ENCODE measurements at regions not wholly inside any gene's neighbourhood (a gene's known extent, or its start where the extent isn't known, plus 50 kb on each side); places are given as distances from the start of the nearest gene placed in this dataset.
"Not testable (repeated sequence)": the region's sequence is repeated elsewhere in the genome, so short reads cannot be mapped to it uniquely, and the experiment has no call there.

DNA sequence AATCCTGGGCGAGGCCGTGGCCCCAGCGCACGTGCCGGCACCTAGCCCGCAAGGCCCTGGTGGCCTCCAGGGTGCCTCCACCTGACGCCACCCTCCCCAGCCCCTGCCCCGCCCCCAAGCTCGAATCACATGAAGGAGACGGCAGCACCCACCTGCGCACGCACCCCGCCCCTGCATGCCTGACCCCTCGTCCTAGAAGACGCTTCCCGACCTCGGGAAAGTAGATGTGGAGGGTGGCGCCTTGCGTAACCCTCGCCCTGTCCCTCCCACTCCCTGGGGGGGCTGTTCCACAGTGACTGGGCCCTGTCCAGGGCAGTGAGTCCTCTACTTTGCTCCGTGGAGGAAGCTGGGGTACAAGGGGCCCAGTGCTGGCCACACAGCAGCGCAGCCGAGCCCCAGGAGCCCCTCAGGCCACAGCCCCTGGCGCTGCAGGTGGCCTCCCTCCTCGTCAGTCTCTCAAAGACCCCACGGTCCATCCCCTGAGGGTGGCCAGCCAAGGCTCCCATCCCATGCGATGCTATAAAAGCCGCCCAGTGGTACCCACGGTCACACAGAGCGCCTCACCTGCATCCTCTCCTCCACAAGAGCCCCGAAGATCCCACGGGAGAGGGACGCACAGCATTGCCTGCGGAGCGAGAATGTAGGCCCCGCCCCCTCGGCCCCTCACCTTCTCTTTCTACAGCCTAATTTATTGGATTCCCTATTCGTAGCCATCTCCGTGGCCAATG, 3027.3 kb upstream of the TEKT4 start:
- TF ChIP-seq POLR2A, POLR2AphosphoS5 (IDR thresholded peaks at IDR 0.05): not testable (repeated sequence)
- TF ChIP-seq, protein P1, sequence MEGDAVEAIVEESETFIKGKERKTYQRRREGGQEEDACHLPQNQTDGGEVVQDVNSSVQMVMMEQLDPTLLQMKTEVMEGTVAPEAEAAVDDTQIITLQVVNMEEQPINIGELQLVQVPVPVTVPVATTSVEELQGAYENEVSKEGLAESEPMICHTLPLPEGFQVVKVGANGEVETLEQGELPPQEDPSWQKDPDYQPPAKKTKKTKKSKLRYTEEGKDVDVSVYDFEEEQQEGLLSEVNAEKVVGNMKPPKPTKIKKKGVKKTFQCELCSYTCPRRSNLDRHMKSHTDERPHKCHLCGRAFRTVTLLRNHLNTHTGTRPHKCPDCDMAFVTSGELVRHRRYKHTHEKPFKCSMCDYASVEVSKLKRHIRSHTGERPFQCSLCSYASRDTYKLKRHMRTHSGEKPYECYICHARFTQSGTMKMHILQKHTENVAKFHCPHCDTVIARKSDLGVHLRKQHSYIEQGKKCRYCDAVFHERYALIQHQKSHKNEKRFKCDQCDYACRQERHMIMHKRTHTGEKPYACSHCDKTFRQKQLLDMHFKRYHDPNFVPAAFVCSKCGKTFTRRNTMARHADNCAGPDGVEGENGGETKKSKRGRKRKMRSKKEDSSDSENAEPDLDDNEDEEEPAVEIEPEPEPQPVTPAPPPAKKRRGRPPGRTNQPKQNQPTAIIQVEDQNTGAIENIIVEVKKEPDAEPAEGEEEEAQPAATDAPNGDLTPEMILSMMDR (IDR thresholded peaks at IDR 0.05) = not testable (repeated sequence)
